IMR-90 (cell line): ENCODE measurements at regions not wholly inside any gene's neighbourhood (a gene's known extent, or its start where the extent isn't known, plus 50 kb on each side); places are given as distances from the start of the nearest gene placed in this dataset.

Source experiments
- ATAC-seq: fragments of 200-7000 bp; cut with Tn5 transposase; 2 replicates; pipeline ENCODE4 v1.9.1; 2020; ENCODE audit warnings: low read depth, mild to moderate bottlenecking, moderate library complexity
- BruUV-seq: library from RNA; stranded (reverse); fragments of 400-500 nt; replicated peaks from 2 replicates; lab custom pipeline; 2021; lab: Mats Ljungman, UMichigan
- CTCF ChIA-PET: fragments of 300-600 bp; formaldehyde crosslinking; extraction: SDS; loops from one replicate; lab custom pipeline; 2021; ENCODE audit warnings: antibody characterized with exemption; lab: Yijun Ruan, JAX
- POLR2A ChIA-PET: fragments of 300-600 bp; sonication (Branson Sonifier 250); formaldehyde crosslinking; loops from one replicate; lab custom pipeline; 2022; ENCODE audit warnings: antibody characterized with exemption; ENCODE audit not compliant: unreplicated experiment; lab: Charles Lee
- DNase-seq: peaks from one replicate; pipeline ENCODE4 v3.0.0; 2013
- H2AFZ ChIP-seq: replicated peaks from 2 replicates; pipeline ENCODE3; 2013; ENCODE audit warnings: low read length, mild to moderate bottlenecking; ENCODE audit not compliant: poor library complexity
- H2AK5ac ChIP-seq: 2 replicates; pipeline ENCODE4 v1.6.1; 2013; ENCODE audit warnings: low read depth, low read length, inconsistent platforms
- H2AK9ac ChIP-seq: replicated peaks from 2 replicates; pipeline ENCODE3; 2013; ENCODE audit warnings: mild to moderate bottlenecking, low read depth, low read length, moderate library complexity; ENCODE audit not compliant: poor library complexity
- H2BK120ac ChIP-seq: 2 replicates; pipeline ENCODE4 v1.6.1; 2013; ENCODE audit warnings: low read depth, low read length, inconsistent platforms
- H2BK15ac ChIP-seq: 3 replicates; pipeline ENCODE4 v1.6.1; 2013; ENCODE audit warnings: low read depth, low read length, inconsistent platforms
- H2BK20ac ChIP-seq: 2 replicates; pipeline ENCODE4 v1.6.1; 2013; ENCODE audit warnings: low read depth, mild to moderate bottlenecking, inconsistent platforms, low read length, moderate library complexity
- H2BK5ac ChIP-seq: 2 replicates; pipeline ENCODE4 v1.6.1; 2013; ENCODE audit warnings: mild to moderate bottlenecking, low read depth, low read length, inconsistent platforms; ENCODE audit not compliant: poor library complexity, severe bottlenecking
- H3K14ac ChIP-seq: replicated peaks from 2 replicates; pipeline ENCODE4 v1.6.1; 2013; ENCODE audit warnings: low read depth, low read length, inconsistent platforms
- H3K18ac ChIP-seq: 2 replicates; pipeline ENCODE4 v1.6.1; 2013; ENCODE audit warnings: low read depth, low read length, control low read depth
- H3K23ac ChIP-seq: 2 replicates; pipeline ENCODE4 v1.6.1; 2013; ENCODE audit warnings: low read depth, low read length, inconsistent platforms
- H3K27ac ChIP-seq: 2 replicates; pipeline ENCODE4 v1.5.1; 2013; ENCODE audit warnings: mild to moderate bottlenecking, control low read depth, low read length; ENCODE audit not compliant: insufficient read depth
- H3K27me3 ChIP-seq: 2 replicates; pipeline ENCODE4 v1.6.1; 2013; ENCODE audit warnings: low read length; ENCODE audit not compliant: control insufficient read depth, insufficient read depth
- H3K36me3 ChIP-seq: 2 replicates; pipeline ENCODE4 v1.6.1; 2013; ENCODE audit warnings: low read length, mixed read lengths; ENCODE audit not compliant: control insufficient read depth, insufficient read depth
- H3K4ac ChIP-seq: 2 replicates; pipeline ENCODE4 v1.6.1; 2013; ENCODE audit warnings: low read depth, low read length, inconsistent platforms
- H3K4me1 ChIP-seq: 2 replicates; pipeline ENCODE4 v1.6.1; 2013; ENCODE audit warnings: low read length, mixed read lengths; ENCODE audit not compliant: control insufficient read depth, insufficient read depth
- H3K4me2 ChIP-seq: 2 replicates; pipeline ENCODE4 v1.6.1; 2013; ENCODE audit warnings: low read depth, mild to moderate bottlenecking, control low read depth, low read length, moderate library complexity
- H3K4me3 ChIP-seq: 2 replicates; pipeline ENCODE4 v1.5.1; 2013; ENCODE audit warnings: low read depth, mild to moderate bottlenecking, control low read depth, low read length, moderate library complexity; ENCODE audit not compliant: insufficient read depth
- H3K56ac ChIP-seq: 2 replicates; pipeline ENCODE4 v1.6.1; 2013; ENCODE audit warnings: low read length, inconsistent platforms; ENCODE audit not compliant: insufficient read depth; ENCODE audit errors: extremely low read depth
- H3K79me1 ChIP-seq, 2 experiments: 2 replicates each; pipeline ENCODE4 v1.6.1; 2013; ENCODE audit warnings: low read length in 2 of 2, inconsistent platforms in 1 of 2, low read depth in 1 of 2
- H3K9ac ChIP-seq: 2 replicates; pipeline ENCODE4 v1.6.1; 2013; ENCODE audit warnings: low read depth, low read length, control low read depth
- H3K9me1 ChIP-seq: 2 replicates; pipeline ENCODE4 v1.6.1; 2013; ENCODE audit warnings: low read length, inconsistent platforms; ENCODE audit not compliant: insufficient read depth
- H3K9me3 ChIP-seq: 2 replicates; pipeline ENCODE4 v1.6.1; 2013; ENCODE audit warnings: low read length; ENCODE audit not compliant: control insufficient read depth, insufficient read depth
- H4K20me1 ChIP-seq: 2 replicates; pipeline ENCODE4 v1.6.1; 2013; ENCODE audit warnings: low read length, inconsistent platforms; ENCODE audit not compliant: insufficient read depth
- H4K5ac ChIP-seq: 2 replicates; pipeline ENCODE4 v1.6.1; 2013; ENCODE audit warnings: mild to moderate bottlenecking, low read depth, low read length, control low read depth
- H4K8ac ChIP-seq, 2 experiments: 2 replicates each; pipeline ENCODE4 v1.6.1; 2013; ENCODE audit warnings: low read depth in 2 of 2, low read length in 2 of 2, control low read depth in 1 of 2, inconsistent platforms in 1 of 2
- H4K91ac ChIP-seq: 2 replicates; pipeline ENCODE4 v1.6.1; 2013; ENCODE audit warnings: low read depth, low read length, inconsistent platforms; ENCODE audit not compliant: insufficient read depth
- BHLHE40 ChIP-seq: fragments of 150-350 bp; IDR thresholded peaks from 2 replicates; pipeline ENCODE4 v1.6.1; 2016; ENCODE audit warnings: mild to moderate bottlenecking, low read depth, low read length
- CHD1 ChIP-seq: IDR thresholded peaks from 2 replicates; pipeline ENCODE4 v1.6.1; 2012; ENCODE audit warnings: low read depth, low read length, improper control_type of control experiment
- FOS ChIP-seq: fragments of 150-350 bp; IDR thresholded peaks from 2 replicates; pipeline ENCODE4 v1.6.1; 2016; ENCODE audit warnings: low read depth, low read length
- MAFK ChIP-seq: IDR thresholded peaks from 2 replicates; pipeline ENCODE4 v1.6.1; 2012; ENCODE audit warnings: low read depth, low read length, improper control_type of control experiment
- MAZ ChIP-seq: IDR thresholded peaks from 2 replicates; pipeline ENCODE4 v1.6.1; 2012; ENCODE audit warnings: low read depth, mild to moderate bottlenecking, low read length, improper control_type of control experiment, moderate library complexity, borderline replicate concordance
- NFE2L2 ChIP-seq: fragments of 150-350 bp; IDR thresholded peaks from 2 replicates; pipeline ENCODE4 v1.6.1; 2016; ENCODE audit warnings: low read depth, mild to moderate bottlenecking, low read length
- SMC3 ChIP-seq: fragments of 150-350 bp; IDR thresholded peaks from 2 replicates; pipeline ENCODE4 v1.6.1; 2016; ENCODE audit warnings: low read depth, mild to moderate bottlenecking, antibody characterized with exemption, low read length, moderate library complexity
- WGBS, 2 experiments: methylation state at CpG; one replicate each; pipeline versions ENCODE4 v1.1.5 to v1.1.7; 2013; ENCODE audit warnings: missing lambda C conversion rate in 2 of 2; ENCODE audit not compliant: insufficient read length in 1 of 2; ENCODE audit errors: extremely low coverage in 2 of 2; 5-methylcytosine and 5-hydroxymethylcytosine counted together
- dilution Hi-C: fragments of 300-500 bp; cut with HindIII; formaldehyde crosslinking; loops from one replicate; pipeline ENCODE4 v1.14.3; 2018; ENCODE audit warnings: low sequenced_read_pairs; ENCODE audit not compliant: unreplicated experiment
- in situ Hi-C: fragments of 300-500 bp; cut with MboI; formaldehyde crosslinking; loops from 3 replicates; pipeline ENCODE4 v1.14.3; 2019; ENCODE audit warnings: low sequenced_read_pairs, inconsistent platforms, mixed read lengths
- intact Hi-C: fragments of 100-400 bp; cut with micrococcal nuclease; formaldehyde crosslinking; loops from 2 replicates; pipeline ENCODE4 v1.10.0; 2022

- no CpG with 5 or more reads among the region's 4 CpGs for WGBS, 2 experiments
- no peak overlapping the region for H2AFZ ChIP-seq
- no peaks in the 10 kb centered on the region for H3K9me3 ChIP-seq
- H2AK5ac ChIP-seq, result no peak overlapping the region
- H3K4me2 ChIP-seq, result no peak overlapping the region
- H2BK20ac ChIP-seq, result no peak overlapping the region
- H4K91ac ChIP-seq, result no peak overlapping the region
- H3K27ac ChIP-seq, result no peak overlapping the region
- H2AK9ac ChIP-seq, result no peak overlapping the region
- in situ Hi-C loops, result no loop called here
- ChIA-PET CTCF (no interaction called here), POLR2A (no interaction called here)
- H4K8ac ChIP-seq, result no peak overlapping the region
- H2BK120ac ChIP-seq, result no peak overlapping the region
- H3K4me3 ChIP-seq, result no peak overlapping the region
- no peak for TF ChIP-seq SMC3
- TF ChIP-seq MAZ, result no peak
- no peak for TF ChIP-seq FOS
- no peak for TF ChIP-seq BHLHE40
- TF ChIP-seq CHD1, result no peak
- TF ChIP-seq NFE2L2, result no peak
- peak; percentile 56 for TF ChIP-seq MAFK
- H3K14ac ChIP-seq, result no peak overlapping the region
- ATAC-seq (no peak), DNase-seq (no peak)
- H3K4ac ChIP-seq, result no peak overlapping the region
- H4K20me1 ChIP-seq, result no peaks in the 10 kb centered on the region
- no peak overlapping the region for H4K5ac ChIP-seq
- no peaks in the 10 kb centered on the region for H3K9me1 ChIP-seq
- dilution Hi-C loops, result no loop called here
- no peak overlapping the region for H3K9ac ChIP-seq
- no peaks in the 10 kb centered on the region for H3K36me3 ChIP-seq
- H2BK5ac ChIP-seq, result no peak overlapping the region
- intact Hi-C loops, result no loop called here
- no TSS peak for BruUV-seq
- no peak overlapping the region for H2BK15ac ChIP-seq
- no peak overlapping the region for H3K18ac ChIP-seq
- no peaks in the 10 kb centered on the region for H3K4me1 ChIP-seq
- H3K23ac ChIP-seq, result no peak overlapping the region
- H3K27me3 ChIP-seq, result no peaks in the 10 kb centered on the region
- H3K56ac ChIP-seq, result no peak overlapping the region
- no peaks in the 10 kb centered on the region for H3K79me1 ChIP-seq
Observed at GRCh38 chrX:137646472-137646871, 80.5 kb downstream of the ZIC3 start.
